AG04450 (cell line): ENCODE measurements at regions not wholly inside any gene's neighbourhood (a gene's known extent, or its start where the extent isn't known, plus 50 kb on each side); places are given as distances from the start of the nearest gene placed in this dataset.

Source experiments
- CTCF ChIA-PET: fragments of 300-600, 350-600 bp; formaldehyde crosslinking; extraction: SDS; loops from one replicate; lab custom pipeline; 2022; ENCODE audit warnings: antibody characterized with exemption, inconsistent platforms; lab: Charles Lee
- POLR2A ChIA-PET: fragments of 350-600 bp; formaldehyde crosslinking; extraction: SDS; loops from one replicate; lab custom pipeline; 2021; ENCODE audit warnings: antibody characterized with exemption, inconsistent platforms; lab: Yijun Ruan, JAX
- DNase-seq: peaks from one replicate; pipeline ENCODE4 v3.0.0-alpha.2; 2011; ENCODE audit warnings: low read depth, low spot score
- H3K27ac ChIP-seq: one replicate; pipeline ENCODE4 v1.5.1; 2012; ENCODE audit warnings: low read depth, low read length, control low read depth
- H3K27me3 ChIP-seq: one replicate; pipeline ENCODE4 v1.6.0; 2012; ENCODE audit warnings: low read length; ENCODE audit not compliant: control insufficient read depth, insufficient read depth
- H3K4me3 ChIP-seq: 2 replicates; pipeline ENCODE4 v1.5.1; 2011; ENCODE audit warnings: mild to moderate bottlenecking, low read depth, low read length, control low read depth
- H3K9me3 ChIP-seq: 2 replicates; pipeline ENCODE4 v1.5.1; 2012; ENCODE audit warnings: low read length; ENCODE audit not compliant: control insufficient read depth, insufficient read depth
- TF ChIP-seq, protein P1 (sequence below): IDR thresholded peaks from 2 replicates; pipeline ENCODE4 v1.5.1; 2011; ENCODE audit warnings: low read depth, low read length, control low read depth, inconsistent platforms

DNA sequence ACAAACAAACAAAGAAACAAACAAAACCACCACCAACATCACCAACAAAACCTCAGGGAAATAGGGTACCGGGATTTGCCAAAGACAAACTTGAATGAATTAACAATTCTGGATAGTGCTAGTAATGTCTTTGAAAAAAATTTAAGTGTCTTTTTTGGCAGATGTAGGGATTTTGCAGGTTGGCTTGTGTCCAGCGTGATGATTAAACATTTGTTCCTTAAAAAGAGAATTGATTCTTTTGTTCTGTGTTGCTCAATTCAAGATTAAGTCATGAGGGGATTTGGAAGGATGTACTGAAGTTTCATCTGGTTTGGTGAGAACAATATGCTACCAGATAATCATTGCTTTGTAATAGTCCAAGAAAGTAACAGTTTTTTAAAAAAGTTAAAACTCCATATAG lies 125.1 kb upstream of the HS3ST5 start:
- H3K9me3 ChIP-seq = no peaks in the 10 kb centered on the region
- TF ChIP-seq, protein P1, sequence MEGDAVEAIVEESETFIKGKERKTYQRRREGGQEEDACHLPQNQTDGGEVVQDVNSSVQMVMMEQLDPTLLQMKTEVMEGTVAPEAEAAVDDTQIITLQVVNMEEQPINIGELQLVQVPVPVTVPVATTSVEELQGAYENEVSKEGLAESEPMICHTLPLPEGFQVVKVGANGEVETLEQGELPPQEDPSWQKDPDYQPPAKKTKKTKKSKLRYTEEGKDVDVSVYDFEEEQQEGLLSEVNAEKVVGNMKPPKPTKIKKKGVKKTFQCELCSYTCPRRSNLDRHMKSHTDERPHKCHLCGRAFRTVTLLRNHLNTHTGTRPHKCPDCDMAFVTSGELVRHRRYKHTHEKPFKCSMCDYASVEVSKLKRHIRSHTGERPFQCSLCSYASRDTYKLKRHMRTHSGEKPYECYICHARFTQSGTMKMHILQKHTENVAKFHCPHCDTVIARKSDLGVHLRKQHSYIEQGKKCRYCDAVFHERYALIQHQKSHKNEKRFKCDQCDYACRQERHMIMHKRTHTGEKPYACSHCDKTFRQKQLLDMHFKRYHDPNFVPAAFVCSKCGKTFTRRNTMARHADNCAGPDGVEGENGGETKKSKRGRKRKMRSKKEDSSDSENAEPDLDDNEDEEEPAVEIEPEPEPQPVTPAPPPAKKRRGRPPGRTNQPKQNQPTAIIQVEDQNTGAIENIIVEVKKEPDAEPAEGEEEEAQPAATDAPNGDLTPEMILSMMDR = no peak
- H3K27ac ChIP-seq = no peak overlapping the region
- no peak for DNase-seq
- H3K4me3 ChIP-seq = no peak overlapping the region
- POLR2A ChIA-PET = no interaction called here
- CTCF ChIA-PET = interaction anchor here (0.7 kb wide), 1 partner anchor 23 kb away, joined by 3 read pairs; no protein-coding TSS in a partner anchor
- no peaks in the 10 kb centered on the region for H3K27me3 ChIP-seq

DNA sequence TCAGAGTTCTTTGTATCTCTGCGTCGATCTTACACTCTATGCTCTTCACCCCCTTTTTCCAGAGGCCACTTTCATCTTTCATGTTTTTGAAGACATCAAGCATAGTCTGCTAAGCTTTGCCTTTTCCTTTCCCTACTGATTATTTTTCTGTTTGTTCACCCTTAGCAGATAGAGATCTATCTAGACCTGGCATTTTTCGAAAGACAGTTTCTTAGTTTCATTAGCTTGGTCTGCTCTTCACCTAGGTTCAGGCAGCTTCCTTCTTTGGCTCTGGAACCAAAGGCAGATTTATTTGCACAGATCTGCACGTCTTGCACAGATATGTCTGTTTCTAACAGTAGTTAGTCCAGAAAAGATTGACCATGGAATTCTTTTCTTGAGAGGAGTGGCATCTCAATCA lies 122.7 kb upstream of the HS3ST5 start:
- no peak for DNase-seq
- TF ChIP-seq, protein P1 = no peak
- Histone ChIP-seq H3K9me3 (no peaks in the 10 kb centered on the region), H3K27ac (no peak overlapping the region), H3K4me3 (no peak overlapping the region), H3K27me3 (no peaks in the 10 kb centered on the region)
- ChIA-PET POLR2A (no interaction called here), CTCF (no interaction called here)

DNA sequence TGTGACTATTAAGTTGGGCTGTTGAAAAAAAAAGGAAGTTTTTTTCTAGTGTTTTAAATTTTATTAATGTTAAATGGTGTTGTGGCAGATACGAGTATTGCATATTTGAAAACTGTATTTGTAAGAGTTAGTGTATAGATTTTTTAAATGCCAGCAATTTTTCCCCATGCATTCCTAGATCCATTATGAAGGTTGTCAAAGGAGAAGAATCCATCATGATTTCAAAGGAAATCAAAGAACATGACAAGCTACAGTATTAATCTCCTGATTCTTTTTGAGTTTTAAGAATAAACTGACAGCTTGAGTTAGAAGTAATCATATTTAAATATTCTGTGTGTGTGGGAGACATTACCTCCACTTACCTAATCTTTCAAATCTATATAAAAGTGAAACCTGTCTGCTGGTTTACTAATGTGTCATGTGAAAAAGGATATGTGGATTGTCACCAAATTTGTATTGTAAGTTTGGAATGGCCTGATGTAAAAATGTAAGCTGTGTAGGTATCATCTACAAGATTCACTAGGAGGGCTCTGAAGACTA lies 111.0 kb upstream of the HS3ST5 start:
- H3K4me3 ChIP-seq = no peak overlapping the region
- ChIA-PET CTCF (no interaction called here), POLR2A (no interaction called here)
- H3K27ac ChIP-seq = no peak overlapping the region
- H3K27me3 ChIP-seq = no peaks in the 10 kb centered on the region
- TF ChIP-seq, protein P1 = no peak
- no peaks in the 10 kb centered on the region for H3K9me3 ChIP-seq
- no peak for DNase-seq

DNA sequence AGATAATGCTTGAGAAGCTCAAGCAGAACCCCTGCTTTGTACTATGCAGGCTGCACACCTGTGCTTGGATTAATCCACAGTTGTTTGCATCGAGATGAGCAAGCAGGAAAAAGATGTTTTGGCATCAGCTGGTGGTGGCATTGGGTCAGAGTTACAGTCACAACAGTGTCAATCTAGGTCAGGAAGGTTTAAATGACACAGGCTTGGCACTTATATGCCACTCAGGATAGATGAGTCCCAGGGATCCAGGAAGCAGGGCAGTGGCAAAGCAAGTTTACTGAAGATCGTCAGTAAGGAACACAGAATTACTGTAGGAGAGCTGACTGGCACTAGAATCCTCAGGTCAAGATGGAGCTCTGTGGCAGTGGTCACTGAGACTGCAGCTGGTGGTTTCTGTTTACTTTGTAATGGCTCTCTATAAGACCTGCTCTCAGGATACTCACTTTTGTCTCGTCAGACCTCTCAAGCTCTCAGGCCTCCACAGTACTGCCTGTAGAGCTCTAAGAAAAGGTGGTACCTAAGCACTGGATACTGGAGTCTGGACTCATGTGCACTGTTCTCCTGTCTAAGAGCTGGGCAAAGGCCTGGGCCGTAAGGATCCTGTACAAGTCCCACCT lies 110.1 kb upstream of the HS3ST5 start:
- CTCF ChIA-PET = no interaction called here
- POLR2A ChIA-PET = no interaction called here
- no peaks in the 10 kb centered on the region for H3K9me3 ChIP-seq

DNA sequence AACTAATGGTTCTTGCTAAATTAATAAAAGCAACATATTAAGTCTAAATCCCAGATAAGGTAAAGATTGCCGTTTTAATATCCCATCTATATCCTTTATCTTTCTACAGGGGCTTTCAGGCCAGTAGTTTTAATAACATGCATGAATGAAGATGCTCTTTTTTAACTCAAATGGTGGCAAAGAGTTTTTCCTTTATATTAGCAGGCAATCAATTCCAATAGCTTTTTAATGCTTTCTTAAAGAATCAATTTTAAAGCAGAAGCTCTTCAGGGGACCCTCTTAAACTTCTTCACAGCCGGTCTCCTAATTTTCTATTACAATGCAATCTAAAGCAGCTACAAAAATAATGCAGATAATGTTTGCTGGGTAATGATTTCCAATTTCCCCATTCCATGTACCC lies 107.8 kb upstream of the HS3ST5 start:
- CTCF ChIA-PET = no interaction called here

More for the DNA sequence above, 110.1 kb upstream of the HS3ST5 start:
- Histone ChIP-seq H3K4me3 (no peak overlapping the region), H3K27ac (no peak overlapping the region), H3K27me3 (no peaks in the 10 kb centered on the region)
- TF ChIP-seq, protein P1 = no peak
- DNase-seq = no peak

More for the DNA sequence above, 107.8 kb upstream of the HS3ST5 start:
- no peaks in the 10 kb centered on the region for H3K27me3 ChIP-seq
- POLR2A ChIA-PET = no interaction called here
- no peak for DNase-seq
- no peak overlapping the region for H3K27ac ChIP-seq
- no peaks in the 10 kb centered on the region for H3K9me3 ChIP-seq
- no peak overlapping the region for H3K4me3 ChIP-seq
- TF ChIP-seq, protein P1 = no peak
